COLO668 (cell line): ENCODE measurements at regions not wholly inside any gene's neighbourhood (a gene's known extent, or its start where the extent isn't known, plus 50 kb on each side); places are given as distances from the start of the nearest gene placed in this dataset.
"Not testable (repeated sequence)": the region's sequence is repeated elsewhere in the genome, so short reads cannot be mapped to it uniquely, and the experiment has no call there.

Experiments used
- DNase-seq: peaks from one replicate; lab custom pipeline; 2025; ENCODE audit not compliant: unreplicated experiment; lab: John Stamatoyannopoulos, UW

GRCh38 chr21:27813344-27813743 lies 846.5 kb upstream of the ADAMTS5 start:
- DNase-seq = no peak

DNA sequence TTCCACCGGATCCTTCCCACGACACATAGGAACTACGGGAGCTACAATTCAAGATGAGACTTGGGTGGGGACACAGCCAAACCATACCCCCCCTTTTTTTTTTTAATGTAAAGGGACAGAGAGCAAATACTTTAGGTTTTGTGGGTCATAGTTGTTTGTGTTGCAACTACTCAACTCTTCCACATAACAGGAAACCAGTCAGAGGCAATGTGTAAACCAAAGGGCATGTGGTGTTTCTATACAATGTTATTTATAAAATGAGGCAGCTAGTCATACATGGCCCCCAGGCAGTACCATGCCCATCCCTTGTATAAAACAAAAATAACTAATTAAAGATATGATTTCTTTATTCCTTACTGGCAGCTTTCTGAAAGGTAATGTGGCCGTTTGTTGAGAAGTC lies 845.4 kb upstream of the ADAMTS5 start:
- DNase-seq = no peak

- DNase-seq = no peak
Observed at GRCh38 chr21:27808923-27809322, 842.0 kb upstream of the ADAMTS5 start.

GRCh38 chr21:27807596-27807995 lies 840.7 kb upstream of the ADAMTS5 start:
- no peak for DNase-seq

DNA sequence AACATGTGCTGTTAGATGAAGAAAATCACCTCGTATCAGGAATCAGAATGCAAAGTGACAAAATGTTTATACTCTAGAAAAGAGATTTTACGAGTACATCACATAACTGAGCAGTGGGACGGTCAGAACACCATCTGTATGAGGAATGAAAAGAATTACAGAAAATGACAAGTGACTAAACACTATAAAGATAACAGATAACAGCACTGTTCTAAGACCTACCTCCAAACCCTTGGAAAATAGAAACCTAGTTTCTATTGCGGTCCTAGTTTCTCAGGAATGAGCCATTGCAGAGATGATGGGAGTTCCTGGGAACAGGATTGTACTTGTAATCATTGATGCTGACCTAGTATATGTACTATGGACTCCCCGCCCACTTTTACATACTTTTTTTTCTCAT lies 839.4 kb upstream of the ADAMTS5 start:
- no peak for DNase-seq

DNA sequence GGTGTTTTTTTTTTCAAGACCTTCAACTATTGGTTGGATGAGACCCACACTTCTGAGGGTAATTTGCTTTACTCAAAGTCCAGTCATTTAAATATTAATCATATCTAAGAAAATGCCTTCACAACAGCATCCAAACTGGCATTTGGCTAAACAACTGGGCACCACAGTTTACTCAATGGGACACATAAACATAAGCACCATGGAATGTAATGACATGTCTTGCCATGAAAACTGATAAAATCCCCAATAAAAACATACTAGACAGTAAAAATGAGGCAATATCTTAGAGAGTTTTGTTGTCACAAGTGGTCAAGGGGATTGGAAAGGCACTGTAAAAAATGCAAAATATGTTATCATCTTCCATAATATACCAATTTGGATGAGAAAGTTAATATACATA lies 838.8 kb upstream of the ADAMTS5 start:
- no peak for DNase-seq

DNA sequence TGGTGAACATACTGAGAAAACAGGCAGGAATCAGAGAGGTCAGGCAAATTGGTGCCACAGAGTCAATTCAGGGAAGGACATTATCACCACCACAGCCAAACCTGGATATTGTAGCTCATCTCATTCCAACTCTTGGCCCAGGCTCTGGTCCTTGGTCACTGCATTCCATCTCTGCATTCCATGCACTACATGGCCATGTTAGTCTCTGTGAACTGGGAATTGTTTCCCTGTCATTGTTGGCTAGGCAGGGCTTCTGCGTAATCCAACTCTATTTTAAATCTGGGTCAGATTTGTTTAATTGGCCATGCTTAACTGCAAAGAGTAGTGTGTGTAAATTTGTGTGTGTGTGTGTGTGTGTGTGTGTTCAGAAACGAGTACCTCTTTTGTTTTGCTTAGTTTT lies 837.6 kb upstream of the ADAMTS5 start:
- no peak for DNase-seq

- DNase-seq = no peak
Observed at GRCh38 chr21:27803571-27803970, 836.7 kb upstream of the ADAMTS5 start.

DNA sequence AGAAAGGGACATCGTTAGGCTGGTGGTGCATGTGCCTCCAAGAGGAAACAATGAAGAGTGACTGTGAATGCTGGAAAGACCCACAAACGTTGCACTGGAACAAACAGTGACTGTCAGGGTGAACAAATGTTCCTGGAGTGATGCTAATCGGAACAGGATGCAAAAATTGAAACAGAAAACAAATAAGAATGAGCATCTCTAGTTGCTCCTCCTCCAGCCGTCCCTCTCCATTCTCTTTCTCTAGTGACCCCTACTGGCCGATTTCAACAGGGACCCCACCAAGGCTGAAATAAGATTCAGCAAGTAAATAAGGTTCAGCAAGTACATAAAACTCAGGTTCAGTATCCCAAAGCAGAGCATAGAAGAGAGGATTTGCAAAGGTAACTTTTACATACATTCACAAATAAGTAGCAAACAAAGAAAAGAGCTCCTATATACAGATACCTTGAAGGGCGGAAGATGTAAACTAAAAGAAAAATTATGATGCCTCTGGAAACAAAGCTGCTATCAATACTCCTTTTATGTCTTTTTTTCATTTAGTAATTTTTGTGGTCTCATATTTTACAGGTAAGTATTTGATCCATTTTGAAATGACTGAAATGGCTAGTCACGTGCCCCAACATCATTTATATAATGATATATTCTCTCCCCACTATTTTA lies 836.1 kb upstream of the ADAMTS5 start:
- peak; percentile 6 for DNase-seq

- no peak for DNase-seq
Observed at GRCh38 chr21:27799861-27800260, 833.0 kb upstream of the ADAMTS5 start.

DNA sequence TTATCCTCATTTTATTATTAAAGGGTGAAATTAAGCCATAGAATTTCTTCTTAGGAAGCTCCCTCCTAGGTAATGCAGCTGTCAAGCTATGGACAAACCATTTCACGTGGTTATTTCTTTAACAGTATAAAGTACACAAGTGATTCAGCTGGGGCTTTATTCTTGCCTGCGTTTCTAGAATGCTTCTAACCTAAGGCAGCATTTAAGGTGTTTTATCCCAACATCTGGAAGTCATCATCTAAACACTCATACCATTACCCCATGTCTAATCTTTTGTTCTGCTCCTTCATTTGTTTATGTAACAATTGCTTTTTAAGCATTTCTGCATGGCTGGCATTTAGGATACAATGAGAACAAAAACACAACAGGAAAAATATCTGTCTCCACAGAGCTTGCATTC lies 829.2 kb upstream of the ADAMTS5 start:
- DNase-seq = no peak

DNA sequence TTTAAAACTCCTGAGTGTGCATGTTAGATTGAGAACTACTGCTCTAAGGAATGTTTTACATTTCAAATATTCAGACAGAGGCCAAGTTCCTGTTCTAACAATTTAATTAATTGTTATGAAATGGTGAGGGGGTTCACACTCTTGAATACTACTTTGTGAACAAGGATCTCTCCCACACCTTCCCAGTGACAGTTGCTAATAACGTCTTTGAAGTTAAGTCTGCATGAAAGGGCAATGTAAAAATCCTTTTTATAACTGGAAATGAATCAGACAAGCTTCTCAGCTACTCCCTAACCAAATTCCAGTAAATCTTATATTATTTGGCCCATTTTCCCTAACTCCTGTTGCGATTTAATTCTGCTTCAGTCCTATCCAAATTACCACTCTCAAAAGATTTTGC lies 828.5 kb upstream of the ADAMTS5 start:
- no peak for DNase-seq

DNA sequence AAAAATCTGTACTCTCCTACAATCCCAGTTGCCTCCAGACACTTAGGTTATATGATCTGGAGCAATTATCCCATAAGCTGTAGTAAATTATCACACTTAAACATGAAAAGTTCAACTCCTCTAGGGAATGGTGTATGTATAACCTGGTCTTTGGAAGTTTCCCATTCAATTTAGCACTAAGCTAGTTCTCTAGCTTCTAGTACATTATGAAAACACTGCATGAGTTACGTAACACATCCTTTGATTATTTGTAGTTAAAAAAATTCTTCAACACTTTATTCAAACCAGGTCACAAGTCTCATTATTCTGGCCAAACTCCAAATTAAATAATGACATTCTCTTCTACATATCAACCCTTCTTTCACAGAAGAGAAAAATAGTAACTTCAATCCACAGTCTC lies 827.0 kb upstream of the ADAMTS5 start:
- no peak for DNase-seq

DNA sequence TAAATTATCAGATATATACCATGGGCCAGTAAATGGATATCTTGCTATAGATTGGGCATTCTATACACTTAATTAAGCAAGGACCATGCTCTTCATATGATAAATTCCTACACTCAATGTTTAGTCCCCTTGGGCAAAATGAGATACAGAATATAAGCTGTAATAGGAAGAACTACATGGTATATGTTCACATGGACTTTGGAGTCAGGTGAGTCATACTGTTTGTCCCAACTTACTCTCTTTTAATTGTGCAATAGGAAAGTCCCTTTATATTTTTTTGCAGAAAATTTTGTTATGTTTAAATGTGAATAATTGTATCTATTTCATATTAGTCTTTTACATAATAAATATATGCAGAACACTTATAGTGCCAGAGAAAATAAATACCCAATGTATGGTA lies 820.2 kb upstream of the ADAMTS5 start:
- no peak for DNase-seq

- no peak for DNase-seq
Observed at GRCh38 chr21:27779606-27780005, 812.7 kb upstream of the ADAMTS5 start.

GRCh38 chr21:27776925-27777553 lies 810.2 kb upstream of the ADAMTS5 start:
- DNase-seq = no peak

DNA sequence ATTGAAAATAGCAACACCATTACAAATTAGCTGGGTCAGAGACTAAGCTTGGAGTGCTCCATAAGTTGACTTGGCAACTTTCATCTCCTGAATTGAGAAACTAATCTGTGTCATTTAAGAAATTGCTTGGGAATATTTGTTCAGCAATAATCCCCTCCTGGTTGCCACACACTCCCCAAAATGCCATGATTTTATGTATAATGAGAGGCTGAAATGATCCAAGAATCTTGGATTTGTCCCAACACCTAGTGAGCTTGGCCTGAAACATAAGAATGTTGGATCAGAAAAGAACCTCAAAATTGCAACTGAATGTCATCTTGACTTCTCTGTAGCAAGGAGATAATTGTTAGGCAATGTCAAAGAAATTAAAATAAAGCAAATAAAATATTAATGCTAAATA lies 805.9 kb upstream of the ADAMTS5 start:
- DNase-seq = no peak

- DNase-seq = no peak
Observed at GRCh38 chr21:27771938-27772483, 805.1 kb upstream of the ADAMTS5 start.

DNA sequence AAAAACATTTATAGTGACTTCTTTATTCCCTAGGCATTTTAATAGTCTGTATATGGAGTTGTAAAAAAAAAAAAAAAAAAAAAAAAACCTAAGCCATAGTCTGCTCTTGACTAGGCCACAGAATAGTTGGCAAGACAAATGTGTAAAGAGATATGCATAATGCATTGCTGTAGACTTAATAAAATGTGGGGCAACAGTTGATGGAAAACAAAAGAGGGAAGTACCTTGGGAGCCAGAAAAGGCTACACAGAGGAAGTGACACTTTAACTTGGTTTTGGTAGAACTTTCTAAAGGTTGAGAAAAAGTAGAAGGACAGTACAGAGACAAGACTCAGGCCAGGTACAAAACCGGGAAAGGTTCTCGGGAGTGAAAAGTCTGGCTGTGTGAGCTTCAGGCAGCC lies 802.9 kb upstream of the ADAMTS5 start:
- no peak for DNase-seq

GRCh38 chr21:27768046-27768637 lies 801.3 kb upstream of the ADAMTS5 start:
- DNase-seq = not testable (repeated sequence)

DNA sequence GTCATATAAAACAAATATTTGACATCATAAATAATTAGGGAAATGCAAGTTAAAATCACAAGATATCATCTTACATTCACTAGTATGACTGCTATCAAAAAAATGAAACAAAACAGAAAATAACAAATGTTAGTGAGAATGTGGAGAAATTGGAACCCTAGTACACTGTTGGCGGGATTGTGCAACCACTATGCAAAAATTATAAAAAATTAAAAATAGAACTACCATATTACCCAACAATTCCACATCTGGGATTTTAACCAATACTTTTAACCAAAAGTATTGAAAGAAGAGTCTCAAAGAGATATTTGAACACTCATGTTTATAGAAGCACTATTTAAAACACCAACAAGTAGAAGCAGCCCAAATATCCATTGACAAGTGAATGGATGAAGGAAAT lies 797.2 kb upstream of the ADAMTS5 start:
- DNase-seq = no peak

DNA sequence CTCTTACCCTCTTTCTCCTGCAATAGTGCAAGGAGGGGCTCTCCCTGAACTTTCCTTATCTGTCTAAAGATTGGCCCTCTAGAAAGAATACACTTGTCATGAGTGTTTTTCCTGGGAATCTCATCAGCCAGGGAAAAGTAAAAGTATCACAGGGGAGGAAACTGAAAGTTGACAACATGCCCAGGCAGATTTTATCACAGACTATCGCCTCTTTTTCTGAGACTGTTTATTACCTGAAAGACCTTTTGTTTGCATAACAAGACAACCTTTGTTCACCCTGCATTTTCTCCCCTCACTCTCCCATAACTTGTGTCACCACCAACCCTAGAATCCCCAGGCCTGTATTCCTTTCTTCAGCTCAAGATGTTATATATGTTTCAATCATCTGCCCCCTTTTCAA lies 794.7 kb upstream of the ADAMTS5 start:
- no peak for DNase-seq
